Fibroblast of upper back skin (primary cell): ENCODE measurements at regions not wholly inside any gene's neighbourhood (a gene's known extent, or its start where the extent isn't known, plus 50 kb on each side); places are given as distances from the start of the nearest gene placed in this dataset.

Experiments used
- DNase-seq: peaks from one replicate; pipeline ENCODE4 v3.0.0-alpha.2; 2013

GRCh38 chr3:159923336-159923735, 65.3 kb upstream of the IL12A start:
- no peak for DNase-seq

GRCh38 chr3:159923956-159924355, 64.7 kb upstream of the IL12A start:
- no peak for DNase-seq

- no peak for DNase-seq
Measured at GRCh38 chr3:159924411-159924810, 64.2 kb upstream of the IL12A start.

DNA sequence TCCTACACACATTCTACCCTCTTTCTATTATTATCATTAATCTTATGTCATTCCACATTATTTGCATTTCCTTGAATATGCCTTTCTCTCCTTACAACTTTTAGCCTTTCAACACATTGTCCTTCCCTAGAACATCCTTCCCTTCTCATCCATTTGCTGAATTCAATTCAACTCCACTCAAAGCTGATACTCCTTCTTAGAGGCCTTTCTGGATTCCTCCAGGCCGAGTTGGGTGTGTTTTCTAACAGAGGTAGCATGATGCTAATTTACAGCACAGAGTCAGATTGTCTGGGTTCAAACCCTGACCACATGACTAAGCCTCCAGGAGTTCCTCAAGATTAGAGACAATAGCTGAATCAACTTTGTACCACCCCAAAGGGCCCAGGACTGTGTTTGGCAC, 63.4 kb upstream of the IL12A start:
- DNase-seq: no peak

DNA sequence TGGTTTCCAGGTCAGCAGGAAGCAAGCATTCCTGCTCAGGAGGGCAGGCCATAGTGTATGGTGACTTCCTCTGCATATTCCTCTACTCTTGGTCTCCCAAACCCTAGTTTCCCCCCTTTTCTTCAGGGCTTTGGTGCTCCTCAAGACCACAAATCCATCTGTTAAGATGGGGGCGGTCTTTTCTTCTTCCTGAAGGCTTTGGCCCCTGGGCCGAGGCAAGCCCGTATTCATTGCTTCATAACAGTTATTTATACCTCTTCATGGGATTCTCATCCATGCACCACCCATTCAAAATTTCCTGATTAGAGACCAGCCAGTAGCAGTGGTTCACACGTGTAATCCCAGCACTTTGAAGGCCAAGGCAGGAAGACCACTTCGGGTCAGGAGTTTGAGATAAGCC, 62.1 kb upstream of the IL12A start:
- DNase-seq: no peak

GRCh38 chr3:159928071-159928491, 60.6 kb upstream of the IL12A start:
- peak; percentile 61 for DNase-seq

DNA sequence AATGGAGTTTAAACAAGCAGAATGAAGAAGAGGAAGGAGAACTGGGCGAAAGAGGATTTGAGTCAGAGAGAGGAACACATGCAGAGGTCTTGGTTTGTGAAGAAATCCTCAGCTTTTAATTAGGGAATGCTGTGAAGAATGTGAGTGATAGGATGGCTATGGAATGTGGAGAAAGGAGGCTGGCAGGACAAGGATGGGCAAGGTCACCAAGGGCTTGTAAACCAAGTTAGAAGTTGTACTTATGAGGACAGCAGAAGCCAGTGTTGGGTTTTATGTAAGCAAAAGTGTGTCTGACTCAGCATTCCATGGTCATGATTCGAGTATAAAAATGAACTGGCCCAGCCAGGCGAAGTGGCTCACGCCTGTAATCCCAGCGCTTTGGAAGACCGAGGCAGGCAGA, 60.0 kb upstream of the IL12A start:
- DNase-seq: peak; percentile 97

DNA sequence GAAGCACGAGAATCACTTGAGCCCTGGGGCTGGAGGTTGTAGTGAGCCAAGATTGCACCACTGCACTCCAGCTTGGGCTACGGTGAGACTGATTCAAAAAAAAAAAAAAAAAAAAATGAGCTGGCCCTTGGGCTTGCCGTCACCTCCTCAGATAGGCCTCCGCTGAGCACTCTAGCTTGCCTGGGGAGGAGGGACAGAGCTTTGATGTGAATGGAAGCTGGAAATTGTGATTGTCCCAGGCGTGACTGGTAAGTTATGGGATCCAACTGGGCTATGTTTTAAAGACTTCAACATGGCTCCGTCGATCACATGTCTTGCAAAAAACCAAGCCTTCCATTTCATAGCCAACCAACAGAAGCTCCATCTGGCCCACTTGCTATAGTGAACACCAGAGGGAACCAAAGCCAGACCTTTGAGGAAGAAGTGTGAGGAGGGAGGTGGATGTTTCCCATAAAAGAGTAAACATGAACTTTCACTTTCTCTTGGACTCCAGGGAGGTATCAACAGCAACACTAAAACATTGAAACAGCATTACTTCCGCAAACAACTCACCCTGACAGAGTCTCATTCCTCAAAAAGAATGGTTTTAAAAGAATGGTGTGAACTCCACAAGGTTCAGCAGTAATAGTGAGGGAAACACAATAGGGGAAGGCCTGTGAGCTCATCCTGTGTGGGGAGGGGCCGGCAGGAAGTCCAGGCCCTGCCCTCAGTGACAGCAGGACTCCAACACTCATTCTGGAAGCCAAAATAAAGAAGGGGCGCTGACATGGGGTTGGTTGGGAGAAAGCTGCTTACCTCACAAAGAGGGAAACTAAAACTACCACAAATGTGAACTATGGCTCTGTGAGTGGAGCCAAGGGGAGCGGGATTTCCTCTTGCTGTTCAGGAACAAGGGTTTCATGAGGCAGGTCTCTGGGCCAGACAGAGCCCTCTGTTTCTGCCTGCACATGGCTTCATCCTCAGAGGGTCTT, 59.2 kb upstream of the IL12A start:
- DNase-seq: peak; percentile 81

DNA sequence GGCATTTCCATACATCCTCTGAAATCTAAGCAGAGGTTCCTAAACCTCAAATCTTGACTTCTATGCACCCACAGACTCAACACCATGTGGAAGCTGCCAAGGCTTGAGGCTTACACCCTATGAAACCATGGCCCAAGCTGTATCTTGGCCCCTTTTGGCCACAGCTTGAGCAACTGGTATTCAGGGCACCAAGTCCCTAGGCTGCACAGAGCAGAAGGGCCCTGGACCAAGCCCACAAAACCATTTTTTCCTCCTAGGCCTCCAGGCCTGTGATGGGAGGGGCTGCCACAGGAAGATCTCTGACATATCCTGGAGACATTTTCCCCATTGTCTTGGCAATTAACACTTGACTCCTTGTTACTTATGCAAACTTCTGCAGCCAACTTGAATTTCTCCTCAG, 54.4 kb upstream of the IL12A start:
- no peak for DNase-seq

GRCh38 chr3:159936541-159936940, 52.1 kb upstream of the IL12A start:
- DNase-seq: peak; percentile 26

- no peak for DNase-seq
Measured at GRCh38 chr3:159937561-159938166, 51.0 kb upstream of the IL12A start.

- DNase-seq: no peak
Measured at GRCh38 chr3:159938714-159939113, 49.9 kb upstream of the IL12A start.
